HuH-7 (cell line): ENCODE measurements at regions not wholly inside any gene's neighbourhood (a gene's known extent, or its start where the extent isn't known, plus 50 kb on each side); places are given as distances from the start of the nearest gene placed in this dataset.

Experiments used
- DNase-seq: peaks from one replicate; pipeline ENCODE4 v3.0.0; 2011; ENCODE audit warnings: low spot score

GRCh38 chr1:118717893-118718292 lies 270.2 kb downstream of the TBX15 start:
- no peak for DNase-seq

DNA sequence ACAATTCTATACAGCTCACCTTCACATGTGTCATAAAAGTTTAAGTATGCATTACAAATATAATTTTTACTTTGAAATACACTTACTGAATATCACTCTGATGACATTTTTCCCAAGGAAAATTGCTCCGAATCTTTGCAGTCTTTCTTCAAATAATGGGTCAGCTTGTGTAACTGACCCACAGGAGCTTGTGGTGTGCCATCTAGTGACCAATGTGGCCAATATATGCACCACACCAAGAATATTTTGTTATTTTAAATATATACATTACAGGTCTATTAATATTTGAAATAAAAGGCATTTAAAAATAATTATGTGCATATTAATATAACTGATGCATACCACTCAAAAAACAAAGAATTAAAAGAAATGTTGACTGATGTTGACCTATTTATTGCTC lies 271.4 kb downstream of the TBX15 start:
- no peak for DNase-seq

GRCh38 chr1:118711356-118711755 lies 276.8 kb downstream of the TBX15 start:
- DNase-seq: no peak

DNA sequence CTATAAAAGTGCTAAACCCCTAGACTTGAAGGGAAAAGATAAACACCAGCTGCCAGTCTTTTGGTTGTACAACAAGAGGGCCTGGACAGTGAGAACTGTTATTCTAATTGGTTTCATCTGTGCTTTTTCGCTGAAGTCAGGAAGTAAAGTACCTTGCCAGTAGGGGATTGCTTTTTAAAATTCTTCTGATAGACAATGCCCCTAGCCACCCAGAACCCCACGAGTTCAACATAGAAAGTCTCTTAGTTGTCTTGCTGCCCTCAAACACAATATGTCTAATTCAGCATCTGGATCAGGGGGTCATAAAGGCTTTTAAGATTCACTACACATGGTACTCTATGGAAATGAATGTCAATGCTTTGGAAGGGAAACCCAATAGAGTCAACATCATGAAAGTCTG lies 289.2 kb downstream of the TBX15 start:
- no peak for DNase-seq

GRCh38 chr1:118692143-118692542 lies 296.0 kb downstream of the TBX15 start:
- DNase-seq: no peak

DNA sequence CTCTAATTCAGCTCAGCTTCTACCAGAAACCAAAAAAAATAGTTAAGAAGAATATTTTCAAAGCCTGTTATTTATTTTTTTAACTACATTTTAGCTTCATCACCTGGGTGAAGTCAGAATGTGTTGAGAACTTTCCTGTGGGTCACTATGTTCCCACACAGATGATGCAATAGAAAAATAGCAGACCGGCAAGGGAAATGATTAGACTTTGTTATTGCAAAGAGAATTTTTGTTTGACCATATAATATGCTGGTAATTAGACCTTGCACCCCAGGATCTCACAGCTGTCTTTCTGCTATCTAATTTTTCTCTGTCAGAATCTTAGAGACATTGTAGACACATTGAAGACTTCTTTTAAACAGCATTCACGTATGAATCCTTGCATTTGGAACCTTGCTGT lies 299.3 kb downstream of the TBX15 start:
- no peak for DNase-seq

GRCh38 chr1:118661769-118662320 lies 326.3 kb downstream of the TBX15 start:
- no peak for DNase-seq

- no peak for DNase-seq
Measured at GRCh38 chr1:118660769-118661168, 327.4 kb downstream of the TBX15 start.

DNA sequence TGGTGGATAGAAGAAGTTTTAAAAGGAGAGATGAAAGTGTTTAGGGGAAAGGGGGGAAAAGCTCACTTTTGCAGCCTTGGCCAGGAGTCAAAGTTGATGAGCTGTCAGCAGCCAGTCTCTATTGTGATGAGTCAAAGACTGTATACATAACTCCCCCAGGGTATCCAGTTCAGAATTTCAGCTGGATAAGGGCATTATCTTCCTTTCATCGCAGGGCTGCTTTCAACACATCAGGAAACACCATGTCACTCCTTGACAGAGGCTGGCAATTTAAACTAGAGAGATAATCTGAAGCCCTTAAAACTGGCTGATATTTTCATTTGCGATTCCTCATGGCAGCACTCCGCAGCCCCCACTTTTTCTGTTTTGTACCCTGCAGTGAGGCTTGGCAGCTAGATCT lies 328.5 kb downstream of the TBX15 start:
- no peak for DNase-seq

GRCh38 chr1:118650107-118650807 lies 337.9 kb downstream of the TBX15 start:
- no peak for DNase-seq

DNA sequence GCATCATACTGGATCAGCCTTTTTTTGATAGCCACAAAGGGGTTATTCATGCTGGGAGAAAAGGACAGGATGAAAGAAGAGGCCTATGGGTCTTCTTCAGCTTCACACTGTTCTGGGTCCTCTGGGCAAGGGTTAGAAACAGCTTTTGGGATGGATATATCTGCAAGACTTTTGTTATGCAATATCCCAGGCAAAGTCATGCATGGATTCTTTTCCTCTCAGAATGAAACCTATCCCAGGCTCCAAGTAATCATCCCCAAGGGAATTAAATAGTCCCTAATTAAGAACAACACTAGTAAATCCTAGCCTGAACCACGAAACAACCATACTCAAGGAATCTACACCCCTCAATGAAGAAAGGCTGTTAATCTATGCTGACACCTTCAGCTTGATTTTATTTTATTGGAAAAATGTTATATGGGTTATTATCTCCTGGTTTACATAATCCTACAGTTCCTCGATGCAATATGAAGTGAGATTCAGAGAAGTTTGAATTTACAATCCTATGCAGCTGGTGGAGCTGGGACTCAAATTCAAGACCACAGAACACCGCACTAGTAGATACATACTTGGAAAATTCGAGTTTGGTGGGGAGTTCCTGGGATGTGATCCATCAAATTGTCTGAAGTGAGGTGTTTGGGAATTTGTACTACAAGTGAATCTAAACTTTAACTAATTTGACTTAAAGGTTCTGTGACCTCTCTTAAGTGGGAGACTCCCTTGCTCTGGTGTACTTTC lies 338.6 kb downstream of the TBX15 start:
- DNase-seq: no peak

- DNase-seq: no peak
Measured at GRCh38 chr1:118636004-118636403, 352.1 kb downstream of the TBX15 start.

DNA sequence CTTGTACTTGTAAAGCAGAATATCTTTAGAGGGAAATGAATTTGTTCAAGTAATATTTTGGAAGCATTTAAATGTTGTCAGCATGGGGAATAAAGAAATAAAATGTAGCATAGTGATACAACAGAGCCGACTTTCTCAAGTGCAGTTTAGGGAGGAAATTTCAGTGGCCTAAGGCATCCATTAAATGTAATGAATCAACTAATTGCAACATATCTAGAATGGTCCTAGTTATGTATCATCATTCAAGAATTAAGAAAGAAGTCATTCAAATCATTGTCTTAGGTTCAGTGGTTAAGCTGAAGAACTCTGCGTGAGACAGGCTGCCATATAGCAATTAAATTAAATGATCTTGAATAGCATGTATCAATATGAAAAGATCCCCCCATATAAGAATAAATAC lies 360.7 kb downstream of the TBX15 start:
- DNase-seq: no peak

- DNase-seq: no peak
Measured at GRCh38 chr1:118621839-118622238, 366.3 kb downstream of the TBX15 start.

DNA sequence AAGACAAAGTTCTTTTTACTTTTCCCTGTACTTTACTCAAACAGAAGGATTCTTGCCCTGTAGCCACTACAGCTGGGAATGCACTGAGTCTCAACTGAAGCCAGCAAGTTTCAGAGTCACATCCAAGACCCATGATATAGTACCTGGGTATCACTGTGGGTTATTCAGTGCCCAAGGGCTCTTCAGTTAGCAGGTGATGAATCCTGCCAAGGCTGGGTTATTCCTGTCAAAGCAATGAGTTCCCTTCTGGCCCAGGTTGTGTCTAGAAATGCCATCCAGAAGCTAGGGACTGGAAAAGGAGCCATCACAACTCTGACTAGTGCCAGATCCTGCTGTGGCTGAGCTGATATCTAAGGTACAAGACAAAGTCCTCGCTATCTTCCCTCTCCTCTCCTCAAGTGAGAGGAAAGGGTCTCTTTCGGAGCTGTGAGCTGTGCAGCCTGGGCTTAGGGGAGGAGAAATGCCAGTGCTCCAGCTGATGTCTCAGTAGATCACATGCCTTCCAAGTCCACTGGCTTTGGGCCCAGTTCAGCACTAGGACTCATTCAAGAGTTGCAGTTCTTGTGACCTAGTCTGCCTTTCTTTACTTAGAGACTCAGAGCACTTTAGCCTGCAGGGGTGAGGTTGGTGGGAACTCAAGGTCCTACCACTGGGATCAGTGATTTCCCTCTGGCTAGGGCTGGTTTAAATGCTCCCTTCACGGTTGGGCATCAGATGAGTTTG lies 369.4 kb downstream of the TBX15 start:
- no peak for DNase-seq

DNA sequence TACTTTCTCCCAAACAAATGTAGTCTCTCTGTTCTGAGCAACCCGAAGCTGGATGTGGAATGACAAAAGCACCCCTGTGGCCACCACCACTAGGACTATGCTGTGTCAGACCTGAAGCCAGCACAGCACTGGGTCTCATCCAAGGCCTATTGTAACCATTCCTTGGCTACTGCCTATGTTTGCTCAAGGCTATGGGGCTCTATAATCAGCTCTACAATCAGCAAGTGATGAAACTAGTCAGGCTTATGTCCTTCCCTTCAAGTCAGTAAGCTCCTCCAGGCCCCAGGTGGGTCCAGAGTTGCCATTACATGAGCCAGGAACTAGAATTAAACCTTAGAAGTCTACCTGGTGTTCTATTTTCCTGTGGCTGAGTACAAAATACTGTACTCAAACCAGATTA lies 370.2 kb downstream of the TBX15 start:
- DNase-seq: no peak

DNA sequence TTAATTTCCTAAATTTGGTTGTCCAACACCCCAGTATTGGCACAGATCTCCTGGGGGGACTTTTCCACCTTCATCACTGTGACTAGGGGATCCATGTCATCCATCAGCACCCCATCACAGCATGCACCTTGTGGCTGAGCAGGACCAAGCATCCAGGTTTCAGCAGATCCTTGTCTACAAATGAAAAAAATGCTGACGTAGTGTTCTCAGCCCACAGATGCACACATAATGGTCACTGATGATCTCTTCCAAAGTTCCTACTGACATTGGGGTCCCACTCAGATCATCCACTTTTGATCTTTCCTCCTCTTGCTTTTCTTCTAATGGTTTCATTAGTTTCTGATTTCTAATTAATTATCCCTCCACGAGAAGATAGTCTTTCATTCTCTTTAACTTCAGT lies 373.1 kb downstream of the TBX15 start:
- DNase-seq: no peak

- no peak for DNase-seq
Measured at GRCh38 chr1:118589238-118589846, 398.8 kb downstream of the TBX15 start.

DNA sequence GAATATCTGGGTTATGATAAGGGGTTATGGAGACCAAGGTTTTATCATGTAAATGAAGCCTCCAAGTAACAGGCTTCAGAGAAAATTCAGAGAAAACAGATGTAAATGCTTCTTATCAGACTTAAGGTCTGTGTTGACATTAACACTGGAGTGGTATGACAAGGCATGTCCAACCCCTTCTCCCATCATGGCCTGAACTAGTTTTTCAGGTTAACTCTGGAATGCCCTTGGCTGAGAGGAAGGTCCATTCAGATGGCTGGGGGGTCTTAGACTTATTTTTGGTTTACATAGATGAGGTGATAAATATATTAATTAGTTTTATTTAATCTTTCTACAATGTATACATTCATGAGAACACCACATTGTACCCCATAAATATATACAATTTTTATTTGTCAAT lies 399.6 kb downstream of the TBX15 start:
- DNase-seq: no peak

GRCh38 chr1:118578276-118578675 lies 393.2 kb upstream of the SPAG17 start:
- DNase-seq: no peak

- DNase-seq: no peak
Measured at GRCh38 chr1:118575060-118575459, 390.0 kb upstream of the SPAG17 start.

GRCh38 chr1:118564961-118565703 lies 380.1 kb upstream of the SPAG17 start:
- DNase-seq: no peak
